ENCODE measurements at regions not wholly inside any gene's neighbourhood (a gene's known extent, or its start where the extent isn't known, plus 50 kb on each side); places are given as distances from the start of the nearest gene placed in this dataset.

- Histone ChIP-seq H3K4me3 (ENCODE audit: extremely low read depth, insufficient read depth, low read length, poor library complexity, severe bottlenecking) (no peak overlapping the region), H3K27ac (ENCODE audit: low read depth, low read length, severe bottlenecking) (no peak overlapping the region), H3K4me1 (ENCODE audit: control insufficient read depth, insufficient read depth, low read length, poor library complexity, severe bottlenecking) (no peaks in the 10 kb centered on the region), H3K36me3 (ENCODE audit: control insufficient read depth, insufficient read depth, low read length) (no peaks in the 10 kb centered on the region), H3K9me3 (ENCODE audit: control insufficient read depth, low read length) (no peaks in the 10 kb centered on the region)
- WGBS, 2 experiments (ENCODE audit: insufficient coverage in 2 of 2): 89 to 94% methylated on average over 2 to 4 of the region's 4 CpGs
Measured at GRCh38 chr4:104979083-104979760, 167.5 kb upstream of the TET2 start.

- Histone ChIP-seq H3K4me3 (ENCODE audit: extremely low read depth, insufficient read depth, low read length, poor library complexity, severe bottlenecking) (no peak overlapping the region), H3K4me1 (ENCODE audit: control insufficient read depth, insufficient read depth, low read length, poor library complexity, severe bottlenecking) (no peaks in the 10 kb centered on the region), H3K36me3 (ENCODE audit: control insufficient read depth, insufficient read depth, low read length) (no peaks in the 10 kb centered on the region), H3K9me3 (ENCODE audit: control insufficient read depth, low read length) (no peaks in the 10 kb centered on the region), H3K27ac (ENCODE audit: low read depth, low read length, severe bottlenecking) (no peak overlapping the region)
- WGBS, 2 experiments (ENCODE audit: insufficient coverage in 2 of 2): 88% methylated on average over 1 of the region's 1 CpG; no CpG with 5 or more reads in 1 of the 2 experiments
Measured at GRCh38 chr4:104983615-104984179, 163.0 kb upstream of the TET2 start.

GRCh38 chr4:104986306-104986705, 160.4 kb upstream of the TET2 start:
- Histone ChIP-seq H3K4me3 (ENCODE audit: extremely low read depth, insufficient read depth, low read length, poor library complexity, severe bottlenecking) (no peak overlapping the region), H3K27ac (ENCODE audit: low read depth, low read length, severe bottlenecking) (no peak overlapping the region), H3K9me3 (ENCODE audit: control insufficient read depth, low read length) (no peaks in the 10 kb centered on the region), H3K36me3 (ENCODE audit: control insufficient read depth, insufficient read depth, low read length) (no peaks in the 10 kb centered on the region), H3K4me1 (ENCODE audit: control insufficient read depth, insufficient read depth, low read length, poor library complexity, severe bottlenecking) (no peaks in the 10 kb centered on the region)
- WGBS, 2 experiments (ENCODE audit: insufficient coverage in 2 of 2): 81 to 84% methylated on average over 3 of the region's 5 CpGs

- no peak overlapping the region for H3K27ac ChIP-seq (ENCODE audit: low read depth, low read length, severe bottlenecking)
- no peak overlapping the region for H3K4me3 ChIP-seq (ENCODE audit: extremely low read depth, insufficient read depth, low read length, poor library complexity, severe bottlenecking)
- no peaks in the 10 kb centered on the region for H3K36me3 ChIP-seq (ENCODE audit: control insufficient read depth, insufficient read depth, low read length)
- WGBS, 2 experiments (ENCODE audit: insufficient coverage in 2 of 2): 73 to 86% methylated on average over 4 of the region's 4 CpGs
- no peaks in the 10 kb centered on the region for H3K4me1 ChIP-seq (ENCODE audit: control insufficient read depth, insufficient read depth, low read length, poor library complexity, severe bottlenecking)
- no peaks in the 10 kb centered on the region for H3K9me3 ChIP-seq (ENCODE audit: control insufficient read depth, low read length)
Measured at GRCh38 chr4:104989371-104989770, 157.3 kb upstream of the TET2 start.

GRCh38 chr4:105002278-105002677, 144.4 kb upstream of the TET2 start:
- Histone ChIP-seq H3K9me3 (ENCODE audit: control insufficient read depth, low read length) (no peaks in the 10 kb centered on the region), H3K4me3 (ENCODE audit: extremely low read depth, insufficient read depth, low read length, poor library complexity, severe bottlenecking) (no peak overlapping the region), H3K27ac (ENCODE audit: low read depth, low read length, severe bottlenecking) (no peak overlapping the region), H3K4me1 (ENCODE audit: control insufficient read depth, insufficient read depth, low read length, poor library complexity, severe bottlenecking) (no peaks in the 10 kb centered on the region), H3K36me3 (ENCODE audit: control insufficient read depth, insufficient read depth, low read length) (no peaks in the 10 kb centered on the region)
- WGBS, 2 experiments (ENCODE audit: insufficient coverage in 2 of 2): 60 to 74% methylated on average over 2 of the region's 6 CpGs

GRCh38 chr4:105014234-105014633, 132.4 kb upstream of the TET2 start:
- no peak overlapping the region for H3K4me3 ChIP-seq (ENCODE audit: extremely low read depth, insufficient read depth, low read length, poor library complexity, severe bottlenecking)
- no peak overlapping the region for H3K27ac ChIP-seq (ENCODE audit: low read depth, low read length, severe bottlenecking)
- no peaks in the 10 kb centered on the region for H3K9me3 ChIP-seq (ENCODE audit: control insufficient read depth, low read length)
- H3K36me3 ChIP-seq (ENCODE audit: control insufficient read depth, insufficient read depth, low read length): no peaks in the 10 kb centered on the region
- H3K4me1 ChIP-seq (ENCODE audit: control insufficient read depth, insufficient read depth, low read length, poor library complexity, severe bottlenecking): no peaks in the 10 kb centered on the region

GRCh38 chr4:105014635-105015034, 132.0 kb upstream of the TET2 start:
- no peaks in the 10 kb centered on the region for H3K4me1 ChIP-seq (ENCODE audit: control insufficient read depth, insufficient read depth, low read length, poor library complexity, severe bottlenecking)
- H3K4me3 ChIP-seq (ENCODE audit: extremely low read depth, insufficient read depth, low read length, poor library complexity, severe bottlenecking): no peak overlapping the region
- WGBS, 2 experiments (ENCODE audit: insufficient coverage in 2 of 2): 80 to 83% methylated on average over 2 to 3 of the region's 4 CpGs
- H3K36me3 ChIP-seq (ENCODE audit: control insufficient read depth, insufficient read depth, low read length): no peaks in the 10 kb centered on the region
- H3K27ac ChIP-seq (ENCODE audit: low read depth, low read length, severe bottlenecking): no peak overlapping the region
- H3K9me3 ChIP-seq (ENCODE audit: control insufficient read depth, low read length): no peaks in the 10 kb centered on the region

GRCh38 chr4:105015750-105016149, 130.9 kb upstream of the TET2 start:
- H3K9me3 ChIP-seq (ENCODE audit: control insufficient read depth, low read length): no peaks in the 10 kb centered on the region
- no peak overlapping the region for H3K27ac ChIP-seq (ENCODE audit: low read depth, low read length, severe bottlenecking)
- H3K4me3 ChIP-seq (ENCODE audit: extremely low read depth, insufficient read depth, low read length, poor library complexity, severe bottlenecking): no peak overlapping the region
- no peaks in the 10 kb centered on the region for H3K4me1 ChIP-seq (ENCODE audit: control insufficient read depth, insufficient read depth, low read length, poor library complexity, severe bottlenecking)
- H3K36me3 ChIP-seq (ENCODE audit: control insufficient read depth, insufficient read depth, low read length): no peaks in the 10 kb centered on the region
- 88 to 95% methylated on average over 3 of the region's 3 CpGs for WGBS, 2 experiments (ENCODE audit: insufficient coverage in 2 of 2)

GRCh38 chr4:105022811-105023667, 123.6 kb upstream of the TET2 start:
- Histone ChIP-seq H3K36me3 (ENCODE audit: control insufficient read depth, insufficient read depth, low read length) (no peaks in the 10 kb centered on the region), H3K27ac (ENCODE audit: low read depth, low read length, severe bottlenecking) (no peak overlapping the region), H3K4me3 (ENCODE audit: extremely low read depth, insufficient read depth, low read length, poor library complexity, severe bottlenecking) (no peak overlapping the region), H3K9me3 (ENCODE audit: control insufficient read depth, low read length) (no peaks in the 10 kb centered on the region), H3K4me1 (ENCODE audit: control insufficient read depth, insufficient read depth, low read length, poor library complexity, severe bottlenecking) (peaks cover 6% of the 10 kb centered on the region)
- 82 to 93% methylated on average over 4 to 5 of the region's 6 CpGs for WGBS, 2 experiments (ENCODE audit: insufficient coverage in 2 of 2)

GRCh38 chr4:105023668-105024055, 123.0 kb upstream of the TET2 start:
- no peak overlapping the region for H3K4me3 ChIP-seq (ENCODE audit: extremely low read depth, insufficient read depth, low read length, poor library complexity, severe bottlenecking)
- no peak overlapping the region for H3K27ac ChIP-seq (ENCODE audit: low read depth, low read length, severe bottlenecking)
- peaks cover 6% of the 10 kb centered on the region for H3K4me1 ChIP-seq (ENCODE audit: control insufficient read depth, insufficient read depth, low read length, poor library complexity, severe bottlenecking)
- no peaks in the 10 kb centered on the region for H3K36me3 ChIP-seq (ENCODE audit: control insufficient read depth, insufficient read depth, low read length)
- H3K9me3 ChIP-seq (ENCODE audit: control insufficient read depth, low read length): no peaks in the 10 kb centered on the region
